ENCODE measurements at regions not wholly inside any gene's neighbourhood (a gene's known extent, or its start where the extent isn't known, plus 50 kb on each side); places are given as distances from the start of the nearest gene placed in this dataset.

- no peak overlapping the region for H3K4me3 ChIP-seq (ENCODE audit: control insufficient read depth, low read depth, low read length)
- DNase-seq (ENCODE audit: low read depth) = no peak
- no peak for TF ChIP-seq CTCF (IDR thresholded peaks at IDR 0.05; ENCODE audit: control insufficient read depth, insufficient read depth, low read depth, low read length, missing control alignments)
Measured at GRCh38 chr5:109573256-109573655, 116.5 kb upstream of the MAN2A1 start.

GRCh38 chr5:109571785-109572184, 117.9 kb upstream of the MAN2A1 start:
- no peak for DNase-seq (ENCODE audit: low read depth)
- TF ChIP-seq CTCF (IDR thresholded peaks at IDR 0.05; ENCODE audit: control insufficient read depth, insufficient read depth, low read depth, low read length, missing control alignments) = no peak
- no peak overlapping the region for H3K4me3 ChIP-seq (ENCODE audit: control insufficient read depth, low read depth, low read length)

- H3K4me3 ChIP-seq (ENCODE audit: control insufficient read depth, low read depth, low read length) = no peak overlapping the region
- no peak for TF ChIP-seq CTCF (IDR thresholded peaks at IDR 0.05; ENCODE audit: control insufficient read depth, insufficient read depth, low read depth, low read length, missing control alignments)
- no peak for DNase-seq (ENCODE audit: low read depth)
Measured at GRCh38 chr5:109570362-109570874, 119.3 kb upstream of the MAN2A1 start.

GRCh38 chr5:109567374-109568044, 122.2 kb upstream of the MAN2A1 start:
- TF ChIP-seq CTCF (IDR thresholded peaks at IDR 0.05; ENCODE audit: control insufficient read depth, insufficient read depth, low read depth, low read length, missing control alignments) = no peak
- H3K4me3 ChIP-seq (ENCODE audit: control insufficient read depth, low read depth, low read length) = no peak overlapping the region
- DNase-seq (ENCODE audit: low read depth) = peak; percentile 27

GRCh38 chr5:109566361-109566760, 123.4 kb upstream of the MAN2A1 start:
- TF ChIP-seq CTCF (IDR thresholded peaks at IDR 0.05; ENCODE audit: control insufficient read depth, insufficient read depth, low read depth, low read length, missing control alignments) = no peak
- no peak for DNase-seq (ENCODE audit: low read depth)
- no peak overlapping the region for H3K4me3 ChIP-seq (ENCODE audit: control insufficient read depth, low read depth, low read length)

- no peak for TF ChIP-seq CTCF (IDR thresholded peaks at IDR 0.05; ENCODE audit: control insufficient read depth, insufficient read depth, low read depth, low read length, missing control alignments)
- DNase-seq (ENCODE audit: low read depth) = no peak
- no peak overlapping the region for H3K4me3 ChIP-seq (ENCODE audit: control insufficient read depth, low read depth, low read length)
Measured at GRCh38 chr5:109563739-109564138, 126.0 kb upstream of the MAN2A1 start.

All from AG09309 (cell line).